Endothelial cell (in vitro differentiated cells): ENCODE measurements at regions not wholly inside any gene's neighbourhood (a gene's known extent, or its start where the extent isn't known, plus 50 kb on each side); places are given as distances from the start of the nearest gene placed in this dataset.

Experiments used
- DNase-seq: peaks from one replicate; pipeline ENCODE4 v3.0.0; 2021; ENCODE audit warnings: low spot score
- H3K27ac Mint-ChIP-seq: one replicate; pipeline ENCODE4 v1.8.0; 2021; ENCODE audit warnings: mixed read lengths, inconsistent platforms; ENCODE audit not compliant: unreplicated experiment
- H3K27me3 Mint-ChIP-seq: one replicate; pipeline ENCODE4 v1.8.0; 2021; ENCODE audit warnings: mild to moderate bottlenecking, moderate library complexity, mixed read lengths, inconsistent platforms; ENCODE audit not compliant: unreplicated experiment
- H3K36me3 Mint-ChIP-seq: one replicate; pipeline ENCODE4 v1.8.0; 2021; ENCODE audit warnings: mild to moderate bottlenecking, low read depth, mixed read lengths, inconsistent platforms; ENCODE audit not compliant: unreplicated experiment
- H3K4me1 Mint-ChIP-seq: one replicate; pipeline ENCODE4 v1.8.0; 2021; ENCODE audit warnings: mild to moderate bottlenecking, mixed read lengths, inconsistent platforms; ENCODE audit not compliant: unreplicated experiment
- H3K4me3 Mint-ChIP-seq: one replicate; pipeline ENCODE4 v1.8.0; 2021; ENCODE audit warnings: mild to moderate bottlenecking, mixed read lengths, inconsistent platforms; ENCODE audit not compliant: unreplicated experiment
- H3K9me3 Mint-ChIP-seq: one replicate; pipeline ENCODE4 v1.8.0; 2021; ENCODE audit warnings: mixed read lengths, inconsistent platforms; ENCODE audit not compliant: unreplicated experiment
- TF ChIP-seq, protein P1 (sequence below): fragments of 200-600 bp; sonication (generic); IDR thresholded peaks from one replicate; pipeline ENCODE4 v1.5.0; 2021; ENCODE audit warnings: antibody characterized with exemption; ENCODE audit not compliant: unreplicated experiment

DNA sequence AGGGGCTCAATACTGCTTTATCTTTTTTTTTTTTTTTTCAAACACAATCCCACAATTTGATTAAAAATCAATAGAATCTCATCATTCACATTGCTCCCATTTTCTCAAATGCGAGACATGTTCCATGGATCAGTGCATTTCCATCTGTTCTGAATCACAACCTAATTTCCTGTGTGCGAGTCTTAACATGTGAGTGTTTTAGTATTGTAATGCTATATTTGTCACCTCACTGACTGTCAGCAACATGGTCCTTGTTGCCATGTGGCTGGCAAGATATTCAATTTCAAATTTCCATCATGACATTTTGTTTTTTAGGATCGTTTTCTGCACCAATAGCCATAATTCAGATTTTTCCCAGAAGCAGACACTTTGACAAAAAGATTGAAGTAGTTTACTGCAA is 233.2 kb upstream of the PRDM9 start:
- no peak for DNase-seq
- TF ChIP-seq, protein P1, sequence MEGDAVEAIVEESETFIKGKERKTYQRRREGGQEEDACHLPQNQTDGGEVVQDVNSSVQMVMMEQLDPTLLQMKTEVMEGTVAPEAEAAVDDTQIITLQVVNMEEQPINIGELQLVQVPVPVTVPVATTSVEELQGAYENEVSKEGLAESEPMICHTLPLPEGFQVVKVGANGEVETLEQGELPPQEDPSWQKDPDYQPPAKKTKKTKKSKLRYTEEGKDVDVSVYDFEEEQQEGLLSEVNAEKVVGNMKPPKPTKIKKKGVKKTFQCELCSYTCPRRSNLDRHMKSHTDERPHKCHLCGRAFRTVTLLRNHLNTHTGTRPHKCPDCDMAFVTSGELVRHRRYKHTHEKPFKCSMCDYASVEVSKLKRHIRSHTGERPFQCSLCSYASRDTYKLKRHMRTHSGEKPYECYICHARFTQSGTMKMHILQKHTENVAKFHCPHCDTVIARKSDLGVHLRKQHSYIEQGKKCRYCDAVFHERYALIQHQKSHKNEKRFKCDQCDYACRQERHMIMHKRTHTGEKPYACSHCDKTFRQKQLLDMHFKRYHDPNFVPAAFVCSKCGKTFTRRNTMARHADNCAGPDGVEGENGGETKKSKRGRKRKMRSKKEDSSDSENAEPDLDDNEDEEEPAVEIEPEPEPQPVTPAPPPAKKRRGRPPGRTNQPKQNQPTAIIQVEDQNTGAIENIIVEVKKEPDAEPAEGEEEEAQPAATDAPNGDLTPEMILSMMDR, result no peak
- no peak overlapping the region for H3K27ac Mint-ChIP-seq
- H3K36me3 Mint-ChIP-seq, result no peaks in the 10 kb centered on the region
- H3K27me3 Mint-ChIP-seq, result no peaks in the 10 kb centered on the region
- H3K4me3 Mint-ChIP-seq, result no peak overlapping the region
- H3K4me1 Mint-ChIP-seq, result no peaks in the 10 kb centered on the region
- no peaks in the 10 kb centered on the region for H3K9me3 Mint-ChIP-seq

DNA sequence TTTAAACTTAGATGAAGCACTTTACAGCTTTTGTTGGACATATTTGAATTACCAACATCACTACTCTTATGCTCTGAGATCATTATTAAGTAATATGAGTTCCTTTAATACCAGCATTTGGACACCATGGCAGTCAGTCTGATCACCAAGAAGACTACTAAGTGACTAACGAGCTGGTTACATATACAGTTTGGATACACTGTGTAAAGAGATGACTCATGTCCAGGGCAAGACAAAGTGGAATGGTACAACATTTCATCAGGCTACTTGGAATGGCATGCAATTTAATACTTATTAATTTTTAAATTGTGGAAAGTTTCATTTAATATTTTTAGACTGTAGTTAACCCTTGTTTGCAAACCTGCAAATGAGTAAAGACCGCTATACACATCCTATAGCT is 237.4 kb upstream of the PRDM9 start:
- no peak overlapping the region for H3K4me3 Mint-ChIP-seq

DNA sequence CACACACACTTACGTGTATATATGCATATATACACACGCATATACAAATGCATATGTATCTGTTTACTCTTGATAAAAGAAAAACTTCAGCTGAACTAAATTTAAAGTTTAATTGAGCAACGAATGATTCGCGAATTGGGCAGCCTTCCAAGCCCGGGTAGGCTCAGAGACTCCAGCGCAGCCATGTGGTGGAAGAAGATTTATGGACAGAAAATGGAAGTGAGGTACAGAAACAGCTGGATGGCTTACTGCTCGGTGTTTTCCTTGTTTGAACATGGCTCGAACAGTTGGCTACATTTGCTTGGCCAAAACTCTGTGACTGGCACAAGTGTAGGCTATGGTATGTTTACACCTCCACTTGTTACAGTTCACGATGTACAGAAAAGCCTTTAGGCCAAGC is 239.3 kb upstream of the PRDM9 start:
- Mint-ChIP-seq H3K36me3 (no peaks in the 10 kb centered on the region), H3K4me1 (no peaks in the 10 kb centered on the region), H3K9me3 (no peaks in the 10 kb centered on the region), H3K27me3 (no peaks in the 10 kb centered on the region), H3K4me3 (no peak overlapping the region), H3K27ac (no peak overlapping the region)
- DNase-seq, result no peak
- TF ChIP-seq, protein P1, result no peak

More for the DNA sequence above, 237.4 kb upstream of the PRDM9 start:
- Mint-ChIP-seq H3K4me1 (no peaks in the 10 kb centered on the region), H3K27me3 (no peaks in the 10 kb centered on the region), H3K36me3 (no peaks in the 10 kb centered on the region), H3K27ac (no peak overlapping the region), H3K9me3 (no peaks in the 10 kb centered on the region)
- DNase-seq, result no peak
- TF ChIP-seq, protein P1, result no peak

DNA sequence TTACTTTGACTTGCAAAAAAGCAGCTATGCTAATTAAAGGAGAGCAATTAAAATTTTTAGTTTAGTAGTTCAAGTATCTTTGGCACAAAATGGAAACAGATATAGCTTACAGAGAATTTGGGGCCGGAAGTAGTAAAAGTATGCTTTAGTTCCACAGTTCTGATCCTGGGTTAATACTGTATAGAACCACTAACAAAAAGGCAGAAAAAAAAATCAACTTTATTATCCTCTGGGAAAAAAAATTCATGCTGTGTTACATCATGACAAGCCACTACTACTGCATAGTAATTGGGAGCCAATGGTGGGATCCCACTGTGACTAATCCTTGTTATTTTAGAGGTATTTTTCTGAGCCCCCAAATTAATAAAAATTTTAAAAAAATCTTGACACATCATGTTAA is 246.8 kb upstream of the PRDM9 start:
- DNase-seq, result no peak
- no peak overlapping the region for H3K27ac Mint-ChIP-seq
- TF ChIP-seq, protein P1, result no peak
- H3K27me3 Mint-ChIP-seq, result no peaks in the 10 kb centered on the region
- no peaks in the 10 kb centered on the region for H3K4me1 Mint-ChIP-seq
- H3K36me3 Mint-ChIP-seq, result no peaks in the 10 kb centered on the region
- no peak overlapping the region for H3K4me3 Mint-ChIP-seq
- no peaks in the 10 kb centered on the region for H3K9me3 Mint-ChIP-seq

DNA sequence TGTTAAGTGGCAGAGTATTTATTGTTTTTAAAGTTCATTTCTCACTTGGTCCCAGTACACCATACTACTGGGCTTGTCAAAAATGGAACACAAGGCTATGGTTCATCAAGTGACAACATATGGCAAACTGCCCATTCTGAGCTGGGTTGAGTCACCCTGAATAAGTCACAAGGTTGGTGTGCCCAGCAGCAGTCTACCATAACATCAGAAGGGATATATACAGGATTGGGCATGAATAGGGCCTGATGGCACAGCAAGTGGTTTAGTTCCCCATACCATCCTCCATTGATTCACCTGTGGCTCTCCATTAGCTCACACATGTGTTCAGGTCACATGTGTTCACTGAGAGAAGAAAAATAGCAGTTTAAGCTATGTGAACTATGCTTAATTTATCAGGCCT is 249.8 kb upstream of the PRDM9 start:
- Mint-ChIP-seq H3K36me3 (no peaks in the 10 kb centered on the region), H3K9me3 (no peaks in the 10 kb centered on the region), H3K4me3 (no peak overlapping the region), H3K4me1 (no peaks in the 10 kb centered on the region), H3K27ac (no peak overlapping the region), H3K27me3 (no peaks in the 10 kb centered on the region)
- no peak for DNase-seq
- TF ChIP-seq, protein P1, result no peak
